ENCODE measurements at regions not wholly inside any gene's neighbourhood (a gene's known extent, or its start where the extent isn't known, plus 50 kb on each side); places are given as distances from the start of the nearest gene placed in this dataset.

- DNase-seq (ENCODE audit: low read depth in 1 of 2, low spot score in 1 of 2): no peak
Observed at GRCh38 chr14:101507836-101508150, 53.5 kb upstream of the DIO3 start.

GRCh38 chr14:101508196-101508947, 52.9 kb upstream of the DIO3 start:
- no peak for DNase-seq (ENCODE audit: low read depth in 1 of 2, low spot score in 1 of 2)

- DNase-seq (ENCODE audit: low read depth in 1 of 2, low spot score in 1 of 2): no peak
Observed at GRCh38 chr14:101508948-101509729, 52.2 kb upstream of the DIO3 start.

DNA sequence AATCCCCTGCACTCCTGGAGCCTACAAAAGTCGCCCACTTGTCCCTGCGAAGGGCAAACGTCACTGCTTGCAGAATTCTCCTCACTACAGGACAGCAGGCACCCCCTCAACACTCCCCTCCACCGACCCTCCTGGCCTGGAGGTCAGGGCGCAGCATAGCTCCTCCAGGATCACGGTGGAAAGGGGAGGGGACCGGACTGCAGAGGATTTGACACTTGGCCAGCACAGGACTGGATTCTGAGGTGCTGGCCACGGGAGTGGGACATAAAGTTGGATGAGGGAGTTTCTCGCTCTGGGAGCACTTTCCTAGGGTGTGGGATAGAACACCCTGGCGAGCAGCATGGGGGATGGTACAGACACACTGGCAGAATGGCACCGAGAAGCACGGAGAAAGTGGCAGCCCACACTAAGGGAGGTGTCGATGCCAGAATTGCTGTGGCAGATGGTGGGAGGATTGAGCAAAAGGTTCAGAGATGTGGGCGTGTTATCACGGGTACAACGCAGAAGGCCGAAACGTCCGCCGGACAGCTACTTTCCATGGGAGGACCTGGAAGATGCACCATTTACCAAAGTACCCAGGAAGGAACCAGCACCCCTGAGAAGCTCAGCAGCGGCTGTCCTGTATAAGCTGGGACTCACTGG, 51.4 kb upstream of the DIO3 start:
- DNase-seq (ENCODE audit: low read depth in 1 of 2, low spot score in 1 of 2): no peak

- no peak for DNase-seq (ENCODE audit: low read depth in 1 of 2, low spot score in 1 of 2)
Observed at GRCh38 chr14:101511199-101511598, 50.1 kb upstream of the DIO3 start.

All from activated T-helper 1 cell treated with anti-CD3 and anti-CD28 coated beads, Interleukin-2, amount 50 U/mL, for 16 hours (primary cell).